Esophagus (tissue), 2 donors: ENCODE measurements at regions not wholly inside any gene's neighbourhood (a gene's known extent, or its start where the extent isn't known, plus 50 kb on each side); places are given as distances from the start of the nearest gene placed in this dataset.

Experiments
- H3K27ac ChIP-seq, 2 donors: one replicate each; pipeline ENCODE4 v1.5.1; 2013; ENCODE audit warnings: low read depth in 2 of 2, mild to moderate bottlenecking in 2 of 2, inconsistent platforms in 1 of 2, low read length in 1 of 2, moderate library complexity in 1 of 2
- H3K27me3 ChIP-seq, 2 donors: one replicate each; pipeline ENCODE4 v1.6.1; 2013; ENCODE audit warnings: low read length in 2 of 2, control low read depth in 1 of 2, mild to moderate bottlenecking in 1 of 2; ENCODE audit not compliant: insufficient read depth in 2 of 2, control insufficient read depth in 1 of 2
- H3K36me3 ChIP-seq, 2 donors: one replicate each; pipeline ENCODE4 v1.6.1; 2013; ENCODE audit warnings: low read length in 1 of 2; ENCODE audit not compliant: control insufficient read depth in 2 of 2, insufficient read depth in 2 of 2
- H3K4me1 ChIP-seq, 2 donors: one replicate each; pipeline ENCODE4 v1.6.1; 2013; ENCODE audit warnings: low read length in 1 of 2; ENCODE audit not compliant: control insufficient read depth in 2 of 2, insufficient read depth in 2 of 2
- H3K4me3 ChIP-seq, 2 donors: one replicate each; pipeline ENCODE4 v1.5.1; 2013; ENCODE audit warnings: low read length in 2 of 2, mild to moderate bottlenecking in 2 of 2, low read depth in 1 of 2, moderate library complexity in 1 of 2
- H3K9me3 ChIP-seq, 2 donors: one replicate each; pipeline ENCODE4 v1.6.1; 2013; ENCODE audit warnings: mild to moderate bottlenecking in 2 of 2, low read depth in 1 of 2, low read length in 1 of 2, moderate library complexity in 1 of 2; ENCODE audit not compliant: control insufficient read depth in 2 of 2, insufficient read depth in 1 of 2
- WGBS, 2 donors: extraction: QIAGEN DNeasy Blood & Tissue Kit; methylation state at CpG; one replicate each; pipeline ENCODE4 v1.1.7; 2013; 5-methylcytosine and 5-hydroxymethylcytosine counted together
- donor health status: healthy with polysubstance abuse.
- donor health status: Bipolar disorder and iron deficiency.

- Histone ChIP-seq H3K27me3 (no peaks in the 10 kb centered on the region), H3K4me1 (no peaks in the 10 kb centered on the region), H3K9me3 (no peaks in the 10 kb centered on the region), H3K36me3 (no peaks in the 10 kb centered on the region), H3K4me3 (no peak overlapping the region), H3K27ac (no peak overlapping the region)
- 70 to 90% methylated on average over 1 of the region's 1 CpG for WGBS, 2 donors
These were observed 277.4 kb downstream of the DAD1 start for GRCh38 chr14:22311636-22312035.

DNA sequence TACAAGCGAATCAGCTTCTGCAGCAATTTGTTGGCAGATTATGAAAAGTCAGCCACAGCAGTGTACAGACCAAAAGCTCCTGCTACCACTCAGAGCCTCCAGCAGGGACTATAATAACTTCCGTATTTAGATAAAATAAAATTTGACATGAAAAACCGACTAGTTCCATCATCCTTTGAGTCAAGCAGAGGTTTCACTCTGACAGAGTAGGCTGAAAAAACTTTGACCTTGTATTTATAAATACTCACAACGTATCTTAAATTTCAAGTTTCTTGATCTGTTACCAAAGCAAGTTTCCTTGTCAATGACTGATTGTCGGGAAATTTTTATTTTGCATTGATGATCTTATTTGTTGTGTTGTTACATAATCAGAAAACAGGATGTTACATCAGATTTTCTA is 283.4 kb downstream of the DAD1 start:
- H3K27me3 ChIP-seq: peaks cover 0 to 3% of the 10 kb centered on the region in 2 donors
- H3K9me3 ChIP-seq: no peaks in the 10 kb centered on the region
- 65 to 80% methylated on average over 5 of the region's 5 CpGs for WGBS, 2 donors
- H3K4me1 ChIP-seq: no peaks in the 10 kb centered on the region
- H3K36me3 ChIP-seq: no peaks in the 10 kb centered on the region
- no peak overlapping the region for H3K27ac ChIP-seq
- no peak overlapping the region for H3K4me3 ChIP-seq

GRCh38 chr14:22304326-22304725 is 284.7 kb downstream of the DAD1 start:
- H3K4me1 ChIP-seq: no peaks in the 10 kb centered on the region
- no peaks in the 10 kb centered on the region for H3K36me3 ChIP-seq
- H3K27me3 ChIP-seq: peaks cover 0 to 3% of the 10 kb centered on the region in 2 donors
- H3K27ac ChIP-seq: no peak overlapping the region
- no peak overlapping the region for H3K4me3 ChIP-seq
- no peaks in the 10 kb centered on the region for H3K9me3 ChIP-seq
- WGBS, 2 donors: 73 to 77% methylated on average over 6 of the region's 6 CpGs

GRCh38 chr14:22303589-22304195 is 285.3 kb downstream of the DAD1 start:
- peaks cover 0 to 3% of the 10 kb centered on the region in 2 donors for H3K27me3 ChIP-seq
- 26 to 31% methylated on average over 5 of the region's 5 CpGs for WGBS, 2 donors
- no peaks in the 10 kb centered on the region for H3K9me3 ChIP-seq
- no peak overlapping the region for H3K4me3 ChIP-seq
- no peaks in the 10 kb centered on the region for H3K4me1 ChIP-seq
- no peak overlapping the region for H3K27ac ChIP-seq
- H3K36me3 ChIP-seq: no peaks in the 10 kb centered on the region

GRCh38 chr14:22300646-22301045 is 288.4 kb downstream of the DAD1 start:
- no peak overlapping the region for H3K4me3 ChIP-seq
- H3K36me3 ChIP-seq: no peaks in the 10 kb centered on the region
- H3K9me3 ChIP-seq: no peaks in the 10 kb centered on the region
- H3K4me1 ChIP-seq: no peaks in the 10 kb centered on the region
- H3K27me3 ChIP-seq: peaks cover 0 to 3% of the 10 kb centered on the region in 2 donors
- 76 to 81% methylated on average over 2 of the region's 2 CpGs for WGBS, 2 donors
- no peak overlapping the region for H3K27ac ChIP-seq

DNA sequence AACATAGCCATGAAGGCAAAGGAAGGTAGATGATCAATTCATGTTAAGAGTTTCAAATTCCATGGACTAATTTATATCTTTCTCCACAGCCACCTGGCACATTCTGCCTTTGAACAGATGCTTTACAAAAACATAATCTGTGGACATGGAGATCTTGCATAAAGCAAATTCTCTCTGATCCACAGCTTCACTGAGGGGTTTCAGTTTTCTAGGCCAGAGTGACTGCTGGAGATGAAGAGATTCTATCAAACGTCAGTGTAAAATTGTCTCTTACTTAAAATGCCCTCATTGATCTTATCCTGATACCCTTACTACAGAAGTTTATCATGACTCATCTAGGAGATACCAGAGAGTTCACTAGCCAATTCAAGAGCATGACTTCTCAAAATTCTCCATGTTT is 291.6 kb downstream of the DAD1 start:
- Histone ChIP-seq H3K9me3 (no peaks in the 10 kb centered on the region), H3K36me3 (no peaks in the 10 kb centered on the region), H3K4me1 (no peaks in the 10 kb centered on the region), H3K4me3 (no peak overlapping the region), H3K27ac (no peak overlapping the region), H3K27me3 (no peaks in the 10 kb centered on the region)
- 56 to 57% methylated on average over 1 of the region's 1 CpG for WGBS, 2 donors

- H3K4me3 ChIP-seq: no peak overlapping the region
- WGBS, 2 donors: 19 to 30% methylated on average over 3 of the region's 3 CpGs
These were observed 292.3 kb downstream of the DAD1 start for GRCh38 chr14:22296722-22297121.

GRCh38 chr14:22296088-22296487 is 292.9 kb downstream of the DAD1 start:
- WGBS, 2 donors: 80% methylated on average over 7 of the region's 7 CpGs
- Histone ChIP-seq H3K27ac (no peak overlapping the region), H3K4me3 (no peak overlapping the region), H3K36me3 (no peaks in the 10 kb centered on the region), H3K4me1 (no peaks in the 10 kb centered on the region), H3K9me3 (no peaks in the 10 kb centered on the region), H3K27me3 (no peaks in the 10 kb centered on the region)

More at GRCh38 chr14:22296722-22297121, 292.3 kb downstream of the DAD1 start:
- no peaks in the 10 kb centered on the region for H3K4me1 ChIP-seq
- H3K27ac ChIP-seq: no peak overlapping the region
- no peaks in the 10 kb centered on the region for H3K27me3 ChIP-seq
- H3K9me3 ChIP-seq: no peaks in the 10 kb centered on the region
- H3K36me3 ChIP-seq: no peaks in the 10 kb centered on the region

DNA sequence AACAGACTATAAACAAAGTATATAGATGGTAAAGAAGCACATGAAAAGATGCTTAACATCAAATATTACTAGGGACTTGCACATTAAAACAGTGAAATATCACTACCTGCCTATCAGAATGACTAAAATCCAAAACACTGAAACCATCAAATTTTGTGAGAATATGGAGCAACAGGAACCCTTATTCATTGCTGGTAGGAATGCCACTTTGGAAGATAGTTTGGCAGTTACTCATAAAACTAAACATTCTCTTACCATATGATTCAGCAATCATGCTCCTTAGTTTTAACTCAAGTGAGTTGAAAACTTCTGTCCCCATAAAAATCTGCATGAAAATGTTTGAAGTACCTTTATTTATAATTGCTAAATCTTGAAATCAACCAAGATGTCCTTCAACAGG is 297.6 kb downstream of the DAD1 start:
- Histone ChIP-seq H3K36me3 (no peaks in the 10 kb centered on the region), H3K27me3 (no peaks in the 10 kb centered on the region), H3K4me1 (no peaks in the 10 kb centered on the region)

DNA sequence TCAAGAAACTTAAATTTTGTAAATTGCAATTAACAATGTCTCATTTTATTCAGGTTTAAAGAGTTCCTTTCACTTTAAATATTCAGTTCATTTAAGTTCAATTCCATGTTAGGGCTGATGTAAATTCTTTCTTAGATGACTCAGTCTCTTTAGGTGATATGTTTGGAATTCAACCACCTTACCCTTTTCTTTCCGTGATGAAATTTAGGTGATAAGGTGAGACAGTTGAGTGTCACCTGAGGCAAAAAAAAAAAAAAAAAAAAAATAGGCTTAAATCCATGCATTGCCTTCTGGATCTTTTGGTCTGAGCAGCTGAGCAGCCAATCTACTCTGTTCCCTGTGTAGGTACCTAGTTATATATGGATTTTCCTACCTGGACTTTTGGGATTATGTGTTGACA is 299.5 kb downstream of the DAD1 start:
- Histone ChIP-seq H3K4me3 (no peak overlapping the region), H3K36me3 (no peaks in the 10 kb centered on the region), H3K27me3 (no peaks in the 10 kb centered on the region), H3K4me1 (no peaks in the 10 kb centered on the region), H3K27ac (no peak overlapping the region), H3K9me3 (no peaks in the 10 kb centered on the region)
- 40 to 46% methylated on average over 1 of the region's 1 CpG for WGBS, 2 donors

More for the DNA sequence above, 297.6 kb downstream of the DAD1 start:
- Histone ChIP-seq H3K27ac (no peak overlapping the region), H3K4me3 (no peak overlapping the region), H3K9me3 (no peaks in the 10 kb centered on the region)
